SU-DHL-6 (cell line): ENCODE measurements at regions not wholly inside any gene's neighbourhood (a gene's known extent, or its start where the extent isn't known, plus 50 kb on each side); places are given as distances from the start of the nearest gene placed in this dataset.

Experiments used
- CTCF ChIP-seq: fragments of 200-600 bp; sonication (generic); IDR thresholded peaks from one replicate; pipeline ENCODE4 v1.5.1; 2017; ENCODE audit warnings: antibody characterized with exemption, mild to moderate bottlenecking, low read length, moderate library complexity; ENCODE audit not compliant: insufficient read depth, poor library complexity, severe bottlenecking
- EZH2phosphoT487 ChIP-seq: fragments of 200-600 bp; sonication (generic), shearing (Covaris generic); conservative IDR thresholded peaks from 2 replicates; pipeline ENCODE4 v1.6.1; 2018; ENCODE audit warnings: mild to moderate bottlenecking, antibody characterized with exemption, low read length, moderate library complexity, mixed read lengths

GRCh38 chr15:29635513-29636098 is 186.7 kb downstream of the TJP1 start:
- no peak for TF ChIP-seq CTCF
- no peak for TF ChIP-seq EZH2phosphoT487
